ENCODE measurements at regions not wholly inside any gene's neighbourhood (a gene's known extent, or its start where the extent isn't known, plus 50 kb on each side); places are given as distances from the start of the nearest gene placed in this dataset.

GRCh38 chr9:115849679-115850412 lies 303.7 kb upstream of the PAPPA start:
- TF ChIP-seq CTCF (IDR thresholded peaks at IDR 0.05) (no peak), SMC3 (IDR thresholded peaks at IDR 0.05; ENCODE audit: low read depth, low read length) (no peak), EZH2phosphoT487 (IDR thresholded peaks at IDR 0.05; ENCODE audit: borderline replicate concordance, low read depth) (no peak), TAF1 (IDR thresholded peaks at IDR 0.05; ENCODE audit: borderline replicate concordance, low read depth, low read length) (no peak), REST (IDR thresholded peaks at IDR 0.05; ENCODE audit: low read depth, low read length) (no peak)

Data from SK-N-SH (cell line).